HFF-Myc (cell line): ENCODE measurements at regions not wholly inside any gene's neighbourhood (a gene's known extent, or its start where the extent isn't known, plus 50 kb on each side); places are given as distances from the start of the nearest gene placed in this dataset.
"Not testable (repeated sequence)": the region's sequence is repeated elsewhere in the genome, so short reads cannot be mapped to it uniquely, and the experiment has no call there.

ENCODE experiments used
- DNase-seq: peaks from one replicate; pipeline ENCODE4 v3.0.0-alpha.2; 2011; ENCODE audit warnings: low read depth; ENCODE audit errors: extremely low read depth
- H3K4me3 ChIP-seq: replicated peaks from 2 replicates; pipeline ENCODE4 v1.5.1; 2011; ENCODE audit warnings: low read depth, mild to moderate bottlenecking, control low read depth, low read length
- CTCF ChIP-seq: IDR thresholded peaks from 2 replicates; pipeline ENCODE4 v1.5.1; 2012; ENCODE audit warnings: mild to moderate bottlenecking, low read depth, low read length, control low read depth; ENCODE audit errors: missing control alignments

GRCh38 chr2:106274668-106275067 lies 80.6 kb upstream of the UXS1 start:
- DNase-seq = no peak
- no peak overlapping the region for H3K4me3 ChIP-seq
- TF ChIP-seq CTCF = no peak

- no peak for DNase-seq
- no peak overlapping the region for H3K4me3 ChIP-seq
- no peak for TF ChIP-seq CTCF
Measured at GRCh38 chr2:106272216-106272807, 78.2 kb upstream of the UXS1 start.

GRCh38 chr2:106270471-106270891 lies 76.4 kb upstream of the UXS1 start:
- DNase-seq = no peak
- H3K4me3 ChIP-seq = no peak overlapping the region
- TF ChIP-seq CTCF = no peak

- no peak overlapping the region for H3K4me3 ChIP-seq
- TF ChIP-seq CTCF = no peak
- DNase-seq = no peak
Measured at GRCh38 chr2:106269591-106270291, 75.6 kb upstream of the UXS1 start.

GRCh38 chr2:106267997-106268396 lies 73.9 kb upstream of the UXS1 start:
- DNase-seq = no peak
- TF ChIP-seq CTCF = no peak
- H3K4me3 ChIP-seq = no peak overlapping the region

GRCh38 chr2:106261871-106262321 lies 67.8 kb upstream of the UXS1 start:
- no peak for DNase-seq
- no peak for TF ChIP-seq CTCF
- H3K4me3 ChIP-seq = no peak overlapping the region

GRCh38 chr2:106258859-106259258 lies 64.8 kb upstream of the UXS1 start:
- not testable (repeated sequence) for DNase-seq

More at GRCh38 chr2:106258859-106259258, 64.8 kb upstream of the UXS1 start:
- not testable (repeated sequence) for H3K4me3 ChIP-seq
